T-helper 17 cell (primary cell): ENCODE measurements at regions not wholly inside any gene's neighbourhood (a gene's known extent, or its start where the extent isn't known, plus 50 kb on each side); places are given as distances from the start of the nearest gene placed in this dataset.
"Not testable (repeated sequence)": the region's sequence is repeated elsewhere in the genome, so short reads cannot be mapped to it uniquely, and the experiment has no call there.

Experiments used
- ATAC-seq: fragments of 150-1000 bp; cut with Tn5 transposase; 2 replicates; pipeline ENCODE4 v1.10.0; 2021; ENCODE audit warnings: mild to moderate bottlenecking, moderate library complexity
- DNase-seq, 3 donors: peaks; one replicate each; pipeline versions ENCODE4 v3.0.0 to v3.0.0-alpha.2; 2020 to 2021
- H3K9me3 ChIP-seq: one replicate; pipeline ENCODE4 v1.7.0; 2013; ENCODE audit warnings: low read length, mild to moderate bottlenecking; ENCODE audit not compliant: control insufficient read depth, poor library complexity, severe bottlenecking
- H3K27ac Mint-ChIP-seq: one replicate; pipeline ENCODE4 v1.8.0; 2022; ENCODE audit warnings: mild to moderate bottlenecking, moderate library complexity, mixed read lengths
- H3K27me3 Mint-ChIP-seq: one replicate; pipeline ENCODE4 v1.8.0; 2022; ENCODE audit warnings: mixed read lengths
- H3K36me3 Mint-ChIP-seq: one replicate; pipeline ENCODE4 v1.8.0; 2022; ENCODE audit warnings: low read depth, mixed read lengths
- H3K4me1 Mint-ChIP-seq: one replicate; pipeline ENCODE4 v1.8.0; 2022; ENCODE audit warnings: mild to moderate bottlenecking, mixed read lengths
- H3K4me3 Mint-ChIP-seq: one replicate; pipeline ENCODE4 v1.8.0; 2022; ENCODE audit warnings: mild to moderate bottlenecking, moderate library complexity, mixed read lengths

DNA sequence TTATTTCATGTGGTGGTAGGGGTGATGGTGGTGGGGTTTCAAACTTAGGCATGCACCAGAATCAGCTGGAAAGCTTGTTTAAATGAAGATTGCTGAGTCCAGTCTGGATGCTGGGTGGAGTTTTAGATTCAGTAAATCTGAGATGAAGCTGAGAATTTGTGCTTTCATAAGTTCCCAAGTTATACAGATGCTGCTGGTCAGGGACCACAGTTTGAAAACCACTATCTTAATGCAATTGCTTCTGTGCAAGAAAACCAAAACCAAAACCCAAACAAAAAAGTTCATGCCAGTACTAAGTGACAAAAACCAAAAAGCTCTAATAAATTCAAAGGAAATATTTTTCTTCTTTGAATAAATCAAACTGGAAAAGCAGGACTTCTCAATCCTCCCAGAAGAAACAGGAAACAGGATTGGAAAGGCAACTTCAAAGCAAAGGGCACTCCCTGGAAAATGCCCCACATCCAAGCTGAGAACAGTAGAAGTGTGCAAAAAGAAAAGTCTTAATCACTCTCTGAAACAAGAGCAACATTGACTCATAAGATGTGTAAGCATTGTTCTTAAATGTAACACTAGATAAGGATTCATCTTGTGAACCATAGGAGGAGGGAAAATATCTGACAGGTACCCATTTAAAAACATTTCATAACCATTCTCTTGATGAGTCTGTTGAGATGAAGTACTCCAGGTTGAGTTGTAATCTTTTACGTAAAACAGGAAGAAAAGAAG lies 481.5 kb upstream of the HSF2 start:
- Mint-ChIP-seq H3K4me1 (no peaks in the 10 kb centered on the region), H3K27me3 (no peaks in the 10 kb centered on the region), H3K36me3 (no peaks in the 10 kb centered on the region), H3K27ac (no peak overlapping the region), H3K4me3 (no peak overlapping the region)
- ATAC-seq (no peak), DNase-seq (no peak)
- no peaks in the 10 kb centered on the region for H3K9me3 ChIP-seq

GRCh38 chr6:121920616-121921015 lies 478.8 kb upstream of the HSF2 start:
- H3K4me1 Mint-ChIP-seq: peaks cover 4% of the 10 kb centered on the region
- no peaks in the 10 kb centered on the region for H3K36me3 Mint-ChIP-seq
- DNase-seq: no peak
- no peak for ATAC-seq
- no peaks in the 10 kb centered on the region for H3K27me3 Mint-ChIP-seq
- no peaks in the 10 kb centered on the region for H3K9me3 ChIP-seq
- no peak overlapping the region for H3K27ac Mint-ChIP-seq
- no peak overlapping the region for H3K4me3 Mint-ChIP-seq

GRCh38 chr6:121925024-121925423 lies 474.4 kb upstream of the HSF2 start:
- H3K4me1 Mint-ChIP-seq: peaks cover 4% of the 10 kb centered on the region
- no peak for DNase-seq
- no peaks in the 10 kb centered on the region for H3K36me3 Mint-ChIP-seq
- H3K27me3 Mint-ChIP-seq: no peaks in the 10 kb centered on the region
- H3K4me3 Mint-ChIP-seq: no peak overlapping the region
- no peak for ATAC-seq
- no peaks in the 10 kb centered on the region for H3K9me3 ChIP-seq
- no peak overlapping the region for H3K27ac Mint-ChIP-seq

GRCh38 chr6:121925534-121926255 lies 473.8 kb upstream of the HSF2 start:
- no peak for DNase-seq
- peaks cover 4% of the 10 kb centered on the region for H3K4me1 Mint-ChIP-seq
- no peaks in the 10 kb centered on the region for H3K27me3 Mint-ChIP-seq
- no peak overlapping the region for H3K4me3 Mint-ChIP-seq
- H3K9me3 ChIP-seq: no peaks in the 10 kb centered on the region
- H3K36me3 Mint-ChIP-seq: no peaks in the 10 kb centered on the region
- no peak for ATAC-seq
- no peak overlapping the region for H3K27ac Mint-ChIP-seq

DNA sequence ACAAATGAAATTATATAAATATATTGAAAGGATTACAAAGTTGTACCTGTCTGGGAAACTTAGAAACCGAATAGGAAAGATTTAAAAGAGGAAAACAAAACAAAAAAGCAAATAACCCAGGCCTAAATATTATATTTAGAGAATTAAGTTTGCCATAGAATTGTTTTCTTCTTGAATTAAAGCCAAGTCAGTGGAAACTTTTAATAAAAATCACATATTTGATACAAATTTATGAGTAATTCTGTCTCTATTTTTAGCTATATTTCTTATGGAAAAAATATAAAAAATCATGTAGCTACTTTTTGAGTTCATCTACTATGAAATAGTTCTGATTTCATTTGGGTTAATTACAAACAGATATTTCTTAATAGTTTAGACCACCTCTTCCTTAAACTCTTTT lies 470.2 kb upstream of the HSF2 start:
- ATAC-seq: no peak
- H3K27ac Mint-ChIP-seq: no peak overlapping the region
- no peak overlapping the region for H3K4me3 Mint-ChIP-seq
- peaks cover 4% of the 10 kb centered on the region for H3K4me1 Mint-ChIP-seq
- no peaks in the 10 kb centered on the region for H3K27me3 Mint-ChIP-seq
- H3K9me3 ChIP-seq: no peaks in the 10 kb centered on the region
- no peaks in the 10 kb centered on the region for H3K36me3 Mint-ChIP-seq
- DNase-seq: no peak

DNA sequence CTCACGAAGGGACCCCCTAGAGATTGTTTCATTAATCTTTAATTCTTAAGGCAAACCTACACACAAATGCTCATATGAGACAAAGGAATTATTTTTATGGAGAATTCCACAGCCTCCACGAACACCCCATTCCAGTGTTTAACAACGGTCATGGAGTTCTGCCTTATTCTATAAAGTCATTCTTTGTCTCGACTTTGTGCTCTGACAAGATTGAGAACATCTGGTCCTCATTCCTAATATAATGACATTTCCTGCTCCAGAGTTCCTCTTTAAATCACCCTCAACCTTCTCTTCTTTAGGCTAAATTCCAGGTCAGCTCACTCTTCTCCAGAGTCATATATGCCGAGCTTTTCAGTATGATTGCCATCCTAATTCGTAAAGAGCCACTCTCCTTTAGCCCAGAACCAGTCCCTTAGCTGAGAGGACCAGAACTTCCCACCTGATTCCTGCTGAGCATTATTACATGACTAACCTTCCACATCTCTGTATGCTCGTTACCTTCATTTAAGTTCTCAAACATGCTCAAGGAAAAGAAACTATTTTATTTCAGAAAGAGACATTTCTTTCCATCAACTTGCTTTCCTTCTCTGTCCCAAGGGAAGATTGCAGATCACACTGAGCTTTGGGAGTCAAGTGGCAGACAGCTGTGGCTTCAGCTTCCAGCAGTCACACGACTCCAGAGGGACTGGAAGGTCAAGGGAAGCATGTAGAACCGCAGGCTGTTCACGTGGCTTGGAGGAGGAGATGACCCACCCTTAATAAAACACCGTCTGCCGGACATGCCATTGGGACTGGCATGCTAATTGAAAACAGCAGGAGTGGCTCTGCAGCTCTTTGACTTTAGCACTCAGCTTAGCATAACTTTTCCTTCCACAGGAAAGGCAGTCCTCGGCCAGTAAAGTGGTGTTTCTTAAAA lies 467.1 kb upstream of the HSF2 start:
- H3K4me1 Mint-ChIP-seq: no peaks in the 10 kb centered on the region

DNA sequence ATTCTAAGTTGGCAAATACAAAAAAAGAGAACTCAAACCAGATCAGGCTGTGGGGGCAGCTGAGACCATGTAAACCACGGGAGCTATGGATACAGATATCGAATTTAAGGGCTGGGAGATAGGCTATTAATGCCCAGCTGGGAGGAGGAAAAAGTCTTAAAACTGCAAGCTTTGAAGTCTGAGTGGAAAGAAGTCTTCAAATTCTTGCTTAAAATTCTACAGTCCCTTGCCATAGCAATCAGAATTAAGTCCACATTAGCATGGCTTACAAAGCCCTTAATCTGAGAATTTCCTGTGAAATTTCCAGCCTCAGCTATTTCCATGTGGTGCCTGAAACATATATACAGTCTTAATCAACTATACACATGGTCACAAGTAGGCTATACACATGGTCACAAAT lies 465.0 kb upstream of the HSF2 start:
- H3K36me3 Mint-ChIP-seq: no peaks in the 10 kb centered on the region
- no peak overlapping the region for H3K27ac Mint-ChIP-seq
- no peaks in the 10 kb centered on the region for H3K4me1 Mint-ChIP-seq
- no peak overlapping the region for H3K4me3 Mint-ChIP-seq
- H3K27me3 Mint-ChIP-seq: no peaks in the 10 kb centered on the region
- DNase-seq: no peak
- H3K9me3 ChIP-seq: no peaks in the 10 kb centered on the region
- no peak for ATAC-seq

More for the DNA sequence above, 467.1 kb upstream of the HSF2 start:
- H3K9me3 ChIP-seq: no peaks in the 10 kb centered on the region
- no peaks in the 10 kb centered on the region for H3K27me3 Mint-ChIP-seq
- no peak for DNase-seq
- H3K27ac Mint-ChIP-seq: no peak overlapping the region
- ATAC-seq: no peak
- no peaks in the 10 kb centered on the region for H3K36me3 Mint-ChIP-seq
- no peak overlapping the region for H3K4me3 Mint-ChIP-seq

GRCh38 chr6:121940728-121941127 lies 458.7 kb upstream of the HSF2 start:
- H3K4me3 Mint-ChIP-seq: no peak overlapping the region
- no peak overlapping the region for H3K27ac Mint-ChIP-seq
- DNase-seq: no peak
- no peaks in the 10 kb centered on the region for H3K9me3 ChIP-seq
- no peaks in the 10 kb centered on the region for H3K36me3 Mint-ChIP-seq
- H3K4me1 Mint-ChIP-seq: no peaks in the 10 kb centered on the region
- H3K27me3 Mint-ChIP-seq: no peaks in the 10 kb centered on the region
- ATAC-seq: no peak

- ATAC-seq: no peak
- H3K27ac Mint-ChIP-seq: no peak overlapping the region
- no peak overlapping the region for H3K4me3 Mint-ChIP-seq
- H3K4me1 Mint-ChIP-seq: no peaks in the 10 kb centered on the region
- H3K36me3 Mint-ChIP-seq: no peaks in the 10 kb centered on the region
- DNase-seq: no peak
- H3K9me3 ChIP-seq: no peaks in the 10 kb centered on the region
- no peaks in the 10 kb centered on the region for H3K27me3 Mint-ChIP-seq
Measured at GRCh38 chr6:121944354-121944753, 455.1 kb upstream of the HSF2 start.

DNA sequence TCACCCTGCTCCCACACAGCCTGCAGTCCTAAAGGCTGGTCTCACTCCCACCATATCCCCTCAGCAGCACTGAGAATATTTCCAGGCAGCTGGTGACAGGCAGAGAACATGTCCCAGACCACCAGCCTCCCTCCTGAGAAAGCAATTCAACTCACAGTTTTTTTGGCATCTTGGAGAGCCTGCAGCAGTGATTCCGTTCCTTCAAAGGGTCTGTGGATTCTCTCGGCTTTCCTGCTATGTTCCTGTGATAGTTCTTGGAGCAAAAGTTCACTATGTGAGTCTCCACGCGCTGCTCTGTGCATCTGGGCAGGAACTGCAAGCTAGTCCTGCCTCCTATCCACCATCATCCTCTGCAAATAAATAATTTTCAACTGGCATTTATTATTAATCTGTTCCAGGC lies 448.3 kb upstream of the HSF2 start:
- H3K9me3 ChIP-seq: no peaks in the 10 kb centered on the region
- Mint-ChIP-seq H3K36me3 (no peaks in the 10 kb centered on the region), H3K27ac (no peak overlapping the region), H3K27me3 (no peaks in the 10 kb centered on the region), H3K4me3 (no peak overlapping the region), H3K4me1 (no peaks in the 10 kb centered on the region)
- DNase-seq (no peak), ATAC-seq (no peak)

DNA sequence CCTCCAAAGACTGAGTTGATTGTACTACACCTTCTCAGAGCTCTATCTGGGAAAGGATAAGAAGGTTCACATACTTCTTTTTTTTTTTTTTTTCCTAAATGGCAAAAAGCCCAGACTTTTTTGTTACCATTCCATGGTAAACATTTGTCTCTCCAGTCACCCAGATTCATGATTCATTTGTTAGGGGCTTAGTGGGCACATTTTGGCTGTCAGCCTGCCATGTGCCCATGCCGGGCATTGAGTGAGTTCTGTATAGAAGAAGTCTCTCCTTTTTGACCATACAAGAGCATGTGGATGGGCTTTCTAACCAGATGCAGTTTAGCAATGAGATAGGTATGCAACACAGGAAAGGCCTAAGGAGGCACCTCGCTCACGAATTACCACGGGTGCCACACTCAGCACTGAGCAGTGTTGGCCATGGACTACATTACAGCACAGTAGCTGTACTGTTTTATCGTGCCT lies 447.5 kb upstream of the HSF2 start:
- Mint-ChIP-seq H3K4me3 (no peak overlapping the region), H3K27me3 (no peaks in the 10 kb centered on the region), H3K4me1 (no peaks in the 10 kb centered on the region), H3K27ac (no peak overlapping the region), H3K36me3 (no peaks in the 10 kb centered on the region)
- DNase-seq: no peak
- ATAC-seq: no peak
- no peaks in the 10 kb centered on the region for H3K9me3 ChIP-seq

DNA sequence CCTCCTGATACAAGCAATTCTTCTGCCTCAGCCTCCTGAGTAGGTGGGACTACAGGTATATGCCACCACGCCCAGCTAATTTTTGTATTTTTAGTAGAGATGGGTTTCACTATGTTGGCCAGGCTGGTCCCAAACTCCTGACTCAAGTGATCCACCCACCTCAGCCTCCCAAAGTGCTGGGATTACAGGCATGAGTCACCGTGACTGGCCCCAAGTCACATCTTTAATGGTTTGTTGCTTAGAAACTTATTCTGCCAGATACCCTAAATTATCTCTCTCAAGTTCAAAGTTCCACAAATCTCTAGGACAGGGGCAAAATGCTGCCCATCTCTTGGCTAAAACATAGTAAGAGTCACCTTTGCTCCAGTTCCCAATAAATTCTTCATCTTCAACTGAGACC lies 444.1 kb upstream of the HSF2 start:
- not testable (repeated sequence) for H3K9me3 ChIP-seq, H3K27ac Mint-ChIP-seq, H3K27me3 Mint-ChIP-seq, H3K4me3 Mint-ChIP-seq, DNase-seq, ATAC-seq, H3K4me1 Mint-ChIP-seq, H3K36me3 Mint-ChIP-seq

GRCh38 chr6:121956782-121957181 lies 442.7 kb upstream of the HSF2 start:
- no peaks in the 10 kb centered on the region for H3K9me3 ChIP-seq
- ATAC-seq: no peak
- H3K4me1 Mint-ChIP-seq: no peaks in the 10 kb centered on the region
- H3K4me3 Mint-ChIP-seq: no peak overlapping the region
- no peak overlapping the region for H3K27ac Mint-ChIP-seq
- no peak for DNase-seq
- H3K27me3 Mint-ChIP-seq: no peaks in the 10 kb centered on the region
- H3K36me3 Mint-ChIP-seq: no peaks in the 10 kb centered on the region
